HG03460 (cell line): ENCODE measurements at regions not wholly inside any gene's neighbourhood (a gene's known extent, or its start where the extent isn't known, plus 50 kb on each side); places are given as distances from the start of the nearest gene placed in this dataset.

Experiments
- ATAC-seq: cut with Tn5 transposase; IDR thresholded peaks from one replicate; pipeline ENCODE4 v1.9.1; 2021; ENCODE audit not compliant: unreplicated experiment

GRCh38 chr10:1933215-1933614 is 195.9 kb upstream of the ADARB2 start:
- no peak for ATAC-seq

DNA sequence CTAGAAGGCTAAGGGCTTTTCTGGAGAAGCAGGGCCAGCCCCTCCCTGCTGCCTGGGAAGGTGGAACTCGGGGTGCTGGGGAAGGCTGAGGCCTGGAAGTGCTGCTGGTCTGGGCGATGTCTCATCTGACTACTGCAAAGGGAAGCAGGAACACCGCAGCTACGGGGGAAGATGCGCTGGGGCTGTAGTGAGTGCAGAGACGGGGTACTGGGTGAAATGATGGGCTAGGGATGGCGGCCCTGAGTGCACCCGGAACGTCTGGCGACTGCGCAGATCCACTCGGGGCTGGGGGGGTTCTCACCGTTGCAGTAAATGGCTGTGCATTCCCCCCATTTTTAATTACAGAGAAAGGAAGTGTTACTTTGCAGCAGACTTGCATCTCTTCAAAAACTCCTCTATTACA is 195.4 kb upstream of the ADARB2 start:
- ATAC-seq: no peak

GRCh38 chr10:1928606-1929005 is 191.3 kb upstream of the ADARB2 start:
- ATAC-seq: no peak

GRCh38 chr10:1923998-1924397 is 186.7 kb upstream of the ADARB2 start:
- ATAC-seq: no peak

DNA sequence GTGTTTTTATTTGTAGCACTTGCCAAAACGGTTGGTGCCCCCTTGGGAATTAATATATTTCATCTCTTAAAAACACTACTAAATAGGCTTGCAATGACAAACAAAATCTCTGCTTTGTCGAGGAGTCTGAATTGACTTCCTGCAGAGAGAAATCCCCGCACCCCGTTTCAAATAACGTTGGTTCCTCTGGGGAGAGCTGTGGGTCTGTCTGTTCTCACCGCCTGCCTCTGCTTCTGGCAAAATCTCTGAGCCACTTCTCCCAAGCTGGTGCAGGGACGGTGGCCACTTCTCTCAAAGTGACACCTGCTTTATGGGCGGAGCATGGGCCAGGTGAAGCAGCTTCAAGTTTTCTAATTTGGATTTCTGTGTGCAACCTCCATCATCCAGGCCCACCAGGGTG is 186.3 kb upstream of the ADARB2 start:
- no peak for ATAC-seq

- ATAC-seq: no peak
These were observed 183.6 kb upstream of the ADARB2 start for GRCh38 chr10:1920941-1921340.

- ATAC-seq: no peak
These were observed 182.8 kb upstream of the ADARB2 start for GRCh38 chr10:1920127-1920526.

DNA sequence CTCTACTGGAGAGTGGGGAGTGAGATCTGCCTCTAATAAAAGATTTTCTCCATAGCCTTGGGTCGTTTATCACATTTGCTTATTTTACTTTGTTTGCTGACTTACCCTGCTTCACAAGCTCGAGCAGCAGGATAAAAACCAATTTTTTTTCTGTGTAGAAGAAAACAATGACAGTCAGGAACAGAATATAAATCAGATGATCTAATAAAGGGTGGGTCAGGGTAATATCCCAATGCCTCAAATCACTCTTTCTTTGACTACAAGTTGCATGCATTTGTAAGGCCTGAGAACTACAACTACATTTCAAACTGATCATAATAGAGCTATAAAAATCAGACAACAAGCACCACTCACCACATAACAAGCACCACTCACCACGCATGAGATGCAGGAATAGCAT is 174.4 kb upstream of the ADARB2 start:
- ATAC-seq: no peak

- ATAC-seq: no peak
These were observed 166.7 kb upstream of the ADARB2 start for GRCh38 chr10:1903982-1904381.

DNA sequence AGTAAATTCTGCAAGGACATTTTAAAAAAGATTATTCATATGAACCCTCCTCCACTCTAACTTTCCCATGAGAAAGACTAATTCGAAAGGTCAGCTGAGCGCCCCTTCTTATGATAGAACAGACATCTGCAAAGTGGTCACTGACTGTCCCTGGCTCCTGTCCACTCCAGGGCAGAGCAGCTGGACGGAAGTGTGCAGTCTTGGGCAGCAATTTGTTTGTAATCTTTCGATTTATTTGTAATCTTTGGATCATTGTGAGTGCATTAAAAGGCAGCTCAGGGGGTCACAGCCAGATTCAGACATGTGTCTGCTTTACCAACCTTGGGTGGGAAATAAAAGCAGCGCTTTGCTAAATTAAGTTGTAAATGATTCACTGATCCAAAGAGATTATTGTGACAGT is 158.8 kb upstream of the ADARB2 start:
- ATAC-seq: no peak

- ATAC-seq: no peak
These were observed 158.4 kb upstream of the ADARB2 start for GRCh38 chr10:1895691-1896090.

- ATAC-seq: no peak
These were observed 157.6 kb upstream of the ADARB2 start for GRCh38 chr10:1894912-1895311.

GRCh38 chr10:1893941-1894340 is 156.6 kb upstream of the ADARB2 start:
- no peak for ATAC-seq

GRCh38 chr10:1886039-1886438 is 148.7 kb upstream of the ADARB2 start:
- no peak for ATAC-seq

DNA sequence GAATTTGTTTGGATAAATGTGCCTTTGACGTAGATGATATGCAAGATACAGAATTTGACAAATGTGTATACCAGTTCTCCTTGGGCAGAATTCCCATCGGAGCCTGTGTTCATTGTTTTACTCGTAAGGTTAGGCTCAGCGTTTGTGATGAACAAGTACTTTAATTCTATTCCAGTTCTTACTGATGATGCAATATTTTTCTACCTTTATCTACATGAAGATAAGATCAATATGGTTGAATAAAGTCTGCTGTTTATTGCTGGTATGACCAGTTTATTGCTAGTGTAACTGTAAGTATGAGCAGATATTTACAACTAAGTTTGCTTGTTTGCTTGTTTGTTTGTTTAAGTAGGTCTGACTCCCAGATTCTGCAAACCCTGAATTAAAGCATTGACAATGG is 145.4 kb upstream of the ADARB2 start:
- ATAC-seq: no peak

GRCh38 chr10:1882180-1882579 is 144.9 kb upstream of the ADARB2 start:
- ATAC-seq: no peak

GRCh38 chr10:1881636-1882035 is 144.3 kb upstream of the ADARB2 start:
- no peak for ATAC-seq

- no peak for ATAC-seq
These were observed 137.2 kb upstream of the ADARB2 start for GRCh38 chr10:1874533-1874932.

- no peak for ATAC-seq
These were observed 136.5 kb upstream of the ADARB2 start for GRCh38 chr10:1873661-1874315.

- no peak for ATAC-seq
These were observed 134.9 kb upstream of the ADARB2 start for GRCh38 chr10:1872151-1872726.

DNA sequence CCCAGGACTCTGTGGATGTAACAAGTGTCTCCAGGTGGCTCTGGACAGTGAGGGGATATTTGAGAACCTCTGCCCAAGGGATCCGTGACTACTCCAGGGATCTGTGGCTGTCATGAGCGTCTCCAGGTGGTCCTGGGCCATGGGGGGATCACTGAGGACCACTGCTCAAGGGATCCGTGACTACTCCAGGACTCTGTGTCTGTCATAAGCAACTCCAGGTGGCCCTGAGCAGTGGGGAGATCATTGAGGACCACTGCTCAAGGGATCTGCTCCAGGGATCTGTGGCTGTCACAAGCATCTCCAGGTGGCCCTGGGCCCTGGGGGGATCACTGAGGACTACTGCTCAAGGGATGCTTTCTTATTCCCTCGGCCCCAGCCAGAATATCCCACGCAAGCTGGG is 133.2 kb upstream of the ADARB2 start:
- no peak for ATAC-seq

GRCh38 chr10:1869861-1870260 is 132.5 kb upstream of the ADARB2 start:
- ATAC-seq: no peak

DNA sequence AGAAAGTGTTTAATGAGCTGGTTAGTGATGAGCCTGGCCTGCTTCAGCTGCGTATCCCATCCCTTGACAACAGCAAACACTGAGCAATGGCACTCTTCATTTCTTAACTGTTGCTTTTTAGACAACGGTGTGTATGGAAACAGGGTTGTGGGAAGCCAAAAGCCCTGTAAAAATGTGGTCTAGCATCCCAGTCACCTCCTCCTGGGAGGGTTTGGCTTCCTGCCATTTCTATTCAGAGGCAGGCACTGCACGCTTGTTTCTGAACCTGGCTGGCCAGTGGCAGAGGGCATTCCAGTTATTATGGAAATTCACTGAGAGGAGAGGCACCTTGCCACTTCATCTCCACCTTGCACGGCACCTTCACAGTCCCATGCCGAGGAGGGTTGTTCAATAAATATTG is 123.0 kb upstream of the ADARB2 start:
- no peak for ATAC-seq
